Right lobe of liver (tissue), 4 donors: ENCODE measurements at regions not wholly inside any gene's neighbourhood (a gene's known extent, or its start where the extent isn't known, plus 50 kb on each side); places are given as distances from the start of the nearest gene placed in this dataset.

ENCODE experiments used
- CTCF ChIP-seq, 4 donors: fragments of 200-600 bp in 3 of 4; fragments of 450-650 bp in 1 of 4; IDR thresholded peaks; one replicate each; pipeline versions ENCODE4 v1.5.1 to v1.8.0; 2016 to 2022; ENCODE audit warnings: antibody characterized with exemption in 4 of 4, mild to moderate bottlenecking in 2 of 4
- POLR2A ChIP-seq: fragments of 450-650 bp; IDR thresholded peaks from one replicate; pipeline ENCODE4 v1.6.1; 2017; ENCODE audit warnings: antibody characterized with exemption, mild to moderate bottlenecking
- donor health status: DM: no; HTN: no; CAD: no.
- donor health status: DM: no; HTN: no; CAD: no.
- donor health status: DM: no; HTN: yes; CAD: no.

- TF ChIP-seq CTCF (IDR thresholded peaks at IDR 0.05) (no peak), POLR2A (no peak)
Measured at GRCh38 chr21:19700476-19700875, 1296.9 kb upstream of the TMPRSS15 start.
